ENCODE measurements at regions not wholly inside any gene's neighbourhood (a gene's known extent, or its start where the extent isn't known, plus 50 kb on each side); places are given as distances from the start of the nearest gene placed in this dataset.

GRCh38 chr9:74133921-74134320 is 363.2 kb upstream of the RORB start:
- Mint-ChIP-seq H3K36me3 (ENCODE audit: insufficient read depth, unreplicated experiment) (no peaks in the 10 kb centered on the region), H3K27me3 (ENCODE audit: insufficient read depth, unreplicated experiment) (no peaks in the 10 kb centered on the region), H3K4me3 (ENCODE audit: unreplicated experiment) (no peak overlapping the region), H3K27ac (ENCODE audit: unreplicated experiment) (no peak overlapping the region), H3K9me3 (ENCODE audit: unreplicated experiment) (no peaks in the 10 kb centered on the region), H3K4me1 (ENCODE audit: low read depth, unreplicated experiment) (no peaks in the 10 kb centered on the region)
- Histone ChIP-seq H3K9me3 (no peaks in the 10 kb centered on the region), H3K27me3 (replicated peaks; ENCODE audit: control insufficient read depth, insufficient read depth, low read length) (no peaks in the 10 kb centered on the region), H3K36me3 (ENCODE audit: control insufficient read depth, insufficient read depth, low read length) (no peaks in the 10 kb centered on the region), H3K4me3 (ENCODE audit: low read depth, low read length) (no peak overlapping the region), H3K4me1 (no peaks in the 10 kb centered on the region)
- ChIA-PET CTCF (no interaction called here), POLR2A (no interaction called here)
- DNase-seq: no peak
- TF ChIP-seq, protein P1, sequence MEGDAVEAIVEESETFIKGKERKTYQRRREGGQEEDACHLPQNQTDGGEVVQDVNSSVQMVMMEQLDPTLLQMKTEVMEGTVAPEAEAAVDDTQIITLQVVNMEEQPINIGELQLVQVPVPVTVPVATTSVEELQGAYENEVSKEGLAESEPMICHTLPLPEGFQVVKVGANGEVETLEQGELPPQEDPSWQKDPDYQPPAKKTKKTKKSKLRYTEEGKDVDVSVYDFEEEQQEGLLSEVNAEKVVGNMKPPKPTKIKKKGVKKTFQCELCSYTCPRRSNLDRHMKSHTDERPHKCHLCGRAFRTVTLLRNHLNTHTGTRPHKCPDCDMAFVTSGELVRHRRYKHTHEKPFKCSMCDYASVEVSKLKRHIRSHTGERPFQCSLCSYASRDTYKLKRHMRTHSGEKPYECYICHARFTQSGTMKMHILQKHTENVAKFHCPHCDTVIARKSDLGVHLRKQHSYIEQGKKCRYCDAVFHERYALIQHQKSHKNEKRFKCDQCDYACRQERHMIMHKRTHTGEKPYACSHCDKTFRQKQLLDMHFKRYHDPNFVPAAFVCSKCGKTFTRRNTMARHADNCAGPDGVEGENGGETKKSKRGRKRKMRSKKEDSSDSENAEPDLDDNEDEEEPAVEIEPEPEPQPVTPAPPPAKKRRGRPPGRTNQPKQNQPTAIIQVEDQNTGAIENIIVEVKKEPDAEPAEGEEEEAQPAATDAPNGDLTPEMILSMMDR (IDR thresholded peaks at IDR 0.05; ENCODE audit: insufficient read depth in 1 of 2, low read depth in 1 of 2, low read length in 1 of 2, severe bottlenecking in 1 of 2, unreplicated experiment in 1 of 2): no peak
- intact Hi-C loops (cut with micrococcal nuclease; ENCODE audit: unreplicated experiment): no loop called here
- no TSS peak for BruUV-seq (replicated peaks)

- DNase-seq: no peak
- Histone ChIP-seq H3K9me3 (no peaks in the 10 kb centered on the region), H3K36me3 (ENCODE audit: control insufficient read depth, insufficient read depth, low read length) (no peaks in the 10 kb centered on the region), H3K4me1 (no peaks in the 10 kb centered on the region), H3K4me3 (ENCODE audit: low read depth, low read length) (no peak overlapping the region), H3K27me3 (replicated peaks; ENCODE audit: control insufficient read depth, insufficient read depth, low read length) (no peaks in the 10 kb centered on the region)
- Mint-ChIP-seq H3K27ac (ENCODE audit: unreplicated experiment) (no peak overlapping the region), H3K27me3 (ENCODE audit: insufficient read depth, unreplicated experiment) (no peaks in the 10 kb centered on the region), H3K4me3 (ENCODE audit: unreplicated experiment) (no peak overlapping the region), H3K4me1 (ENCODE audit: low read depth, unreplicated experiment) (no peaks in the 10 kb centered on the region), H3K36me3 (ENCODE audit: insufficient read depth, unreplicated experiment) (no peaks in the 10 kb centered on the region), H3K9me3 (ENCODE audit: unreplicated experiment) (no peaks in the 10 kb centered on the region)
- BruUV-seq (replicated peaks): no TSS peak
- POLR2A ChIA-PET: no interaction called here
- CTCF ChIA-PET: no interaction called here
- TF ChIP-seq, protein P1 (IDR thresholded peaks at IDR 0.05; ENCODE audit: insufficient read depth in 1 of 2, low read depth in 1 of 2, low read length in 1 of 2, severe bottlenecking in 1 of 2, unreplicated experiment in 1 of 2): no peak
- intact Hi-C loops (cut with micrococcal nuclease; ENCODE audit: unreplicated experiment): no loop called here
Observed at GRCh38 chr9:74138182-74138581, 359.0 kb upstream of the RORB start.

GRCh38 chr9:74140141-74140540 is 357.0 kb upstream of the RORB start:
- ChIA-PET CTCF (no interaction called here), POLR2A (no interaction called here)
- Mint-ChIP-seq H3K9me3 (ENCODE audit: unreplicated experiment) (no peaks in the 10 kb centered on the region), H3K27ac (ENCODE audit: unreplicated experiment) (no peak overlapping the region), H3K27me3 (ENCODE audit: insufficient read depth, unreplicated experiment) (no peaks in the 10 kb centered on the region), H3K4me3 (ENCODE audit: unreplicated experiment) (no peak overlapping the region), H3K4me1 (ENCODE audit: low read depth, unreplicated experiment) (no peaks in the 10 kb centered on the region), H3K36me3 (ENCODE audit: insufficient read depth, unreplicated experiment) (no peaks in the 10 kb centered on the region)
- Histone ChIP-seq H3K27me3 (replicated peaks; ENCODE audit: control insufficient read depth, insufficient read depth, low read length) (no peaks in the 10 kb centered on the region), H3K36me3 (ENCODE audit: control insufficient read depth, insufficient read depth, low read length) (no peaks in the 10 kb centered on the region), H3K4me3 (ENCODE audit: low read depth, low read length) (no peak overlapping the region), H3K4me1 (no peaks in the 10 kb centered on the region), H3K9me3 (no peaks in the 10 kb centered on the region)
- no peak for DNase-seq
- TF ChIP-seq, protein P1 (IDR thresholded peaks at IDR 0.05; ENCODE audit: insufficient read depth in 1 of 2, low read depth in 1 of 2, low read length in 1 of 2, severe bottlenecking in 1 of 2, unreplicated experiment in 1 of 2): no peak
- BruUV-seq (replicated peaks): no TSS peak
- intact Hi-C loops (cut with micrococcal nuclease; ENCODE audit: unreplicated experiment): no loop called here

All from Caco-2 (cell line).